ENCODE measurements at regions not wholly inside any gene's neighbourhood (a gene's known extent, or its start where the extent isn't known, plus 50 kb on each side); places are given as distances from the start of the nearest gene placed in this dataset.

GRCh38 chrX:110440016-110440805, 81.6 kb downstream of the RTL9 start:
- TF ChIP-seq, protein P1, sequence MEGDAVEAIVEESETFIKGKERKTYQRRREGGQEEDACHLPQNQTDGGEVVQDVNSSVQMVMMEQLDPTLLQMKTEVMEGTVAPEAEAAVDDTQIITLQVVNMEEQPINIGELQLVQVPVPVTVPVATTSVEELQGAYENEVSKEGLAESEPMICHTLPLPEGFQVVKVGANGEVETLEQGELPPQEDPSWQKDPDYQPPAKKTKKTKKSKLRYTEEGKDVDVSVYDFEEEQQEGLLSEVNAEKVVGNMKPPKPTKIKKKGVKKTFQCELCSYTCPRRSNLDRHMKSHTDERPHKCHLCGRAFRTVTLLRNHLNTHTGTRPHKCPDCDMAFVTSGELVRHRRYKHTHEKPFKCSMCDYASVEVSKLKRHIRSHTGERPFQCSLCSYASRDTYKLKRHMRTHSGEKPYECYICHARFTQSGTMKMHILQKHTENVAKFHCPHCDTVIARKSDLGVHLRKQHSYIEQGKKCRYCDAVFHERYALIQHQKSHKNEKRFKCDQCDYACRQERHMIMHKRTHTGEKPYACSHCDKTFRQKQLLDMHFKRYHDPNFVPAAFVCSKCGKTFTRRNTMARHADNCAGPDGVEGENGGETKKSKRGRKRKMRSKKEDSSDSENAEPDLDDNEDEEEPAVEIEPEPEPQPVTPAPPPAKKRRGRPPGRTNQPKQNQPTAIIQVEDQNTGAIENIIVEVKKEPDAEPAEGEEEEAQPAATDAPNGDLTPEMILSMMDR (IDR thresholded peaks at IDR 0.05) = no peak
- TF ChIP-seq POLR2A (IDR thresholded peaks at IDR 0.05) = no peak

All from right lobe of liver (tissue), 4 donors.